ENCODE measurements at regions not wholly inside any gene's neighbourhood (a gene's known extent, or its start where the extent isn't known, plus 50 kb on each side); places are given as distances from the start of the nearest gene placed in this dataset.

DNA sequence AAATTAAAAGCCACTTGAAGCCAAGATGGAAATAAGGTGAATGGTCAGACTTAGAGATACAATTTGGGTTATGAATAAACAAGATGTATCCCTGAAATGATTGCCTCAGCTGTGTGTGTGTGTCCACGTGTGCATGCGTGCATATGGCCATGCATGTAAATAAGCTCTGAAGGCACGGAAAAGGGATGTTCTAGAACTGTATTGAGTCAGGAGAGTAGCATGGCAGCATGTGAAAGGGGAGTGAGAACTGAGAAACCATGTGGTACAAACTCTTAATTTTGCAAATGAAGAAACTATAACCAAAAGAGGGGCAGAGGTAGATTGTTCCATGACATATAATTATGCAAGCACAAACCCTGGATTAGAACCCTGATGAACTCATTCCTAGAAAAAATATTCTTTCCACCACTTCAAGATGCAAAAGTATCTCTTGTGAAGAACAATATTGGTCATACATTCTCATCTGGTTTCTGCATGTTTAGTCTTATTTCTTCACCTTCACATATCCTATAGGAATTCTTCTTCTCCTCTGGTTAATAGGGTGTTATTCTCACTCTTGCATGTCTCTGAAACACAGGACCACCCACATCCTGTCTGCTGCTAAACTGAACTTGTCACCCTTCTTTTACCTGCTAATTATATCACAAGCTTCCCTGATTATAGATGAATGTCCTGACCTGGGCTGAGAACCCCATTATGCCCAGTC, 455.8 kb downstream of the SETBP1 start:
- DNase-seq: no peak
- Histone ChIP-seq H3K4me1 (no peaks in the 10 kb centered on the region), H3K27ac (no peak overlapping the region), H3K9me3 (no peaks in the 10 kb centered on the region), H3K4me3 (no peak overlapping the region), H3K27me3 (no peaks in the 10 kb centered on the region), H3K36me3 (ENCODE audit: low read depth, missing control alignments) (no peaks in the 10 kb centered on the region)
- TF ChIP-seq POLR2A (IDR thresholded peaks at IDR 0.05): no peak
- TF ChIP-seq, protein P1, sequence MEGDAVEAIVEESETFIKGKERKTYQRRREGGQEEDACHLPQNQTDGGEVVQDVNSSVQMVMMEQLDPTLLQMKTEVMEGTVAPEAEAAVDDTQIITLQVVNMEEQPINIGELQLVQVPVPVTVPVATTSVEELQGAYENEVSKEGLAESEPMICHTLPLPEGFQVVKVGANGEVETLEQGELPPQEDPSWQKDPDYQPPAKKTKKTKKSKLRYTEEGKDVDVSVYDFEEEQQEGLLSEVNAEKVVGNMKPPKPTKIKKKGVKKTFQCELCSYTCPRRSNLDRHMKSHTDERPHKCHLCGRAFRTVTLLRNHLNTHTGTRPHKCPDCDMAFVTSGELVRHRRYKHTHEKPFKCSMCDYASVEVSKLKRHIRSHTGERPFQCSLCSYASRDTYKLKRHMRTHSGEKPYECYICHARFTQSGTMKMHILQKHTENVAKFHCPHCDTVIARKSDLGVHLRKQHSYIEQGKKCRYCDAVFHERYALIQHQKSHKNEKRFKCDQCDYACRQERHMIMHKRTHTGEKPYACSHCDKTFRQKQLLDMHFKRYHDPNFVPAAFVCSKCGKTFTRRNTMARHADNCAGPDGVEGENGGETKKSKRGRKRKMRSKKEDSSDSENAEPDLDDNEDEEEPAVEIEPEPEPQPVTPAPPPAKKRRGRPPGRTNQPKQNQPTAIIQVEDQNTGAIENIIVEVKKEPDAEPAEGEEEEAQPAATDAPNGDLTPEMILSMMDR (IDR thresholded peaks at IDR 0.05): no peak
- 93 to 97% methylated on average over 3 of the region's 3 CpGs for WGBS, 2 donors
- intact Hi-C loops (cut with DNase I; ENCODE audit: low total_unique reads): no loop called here

DNA sequence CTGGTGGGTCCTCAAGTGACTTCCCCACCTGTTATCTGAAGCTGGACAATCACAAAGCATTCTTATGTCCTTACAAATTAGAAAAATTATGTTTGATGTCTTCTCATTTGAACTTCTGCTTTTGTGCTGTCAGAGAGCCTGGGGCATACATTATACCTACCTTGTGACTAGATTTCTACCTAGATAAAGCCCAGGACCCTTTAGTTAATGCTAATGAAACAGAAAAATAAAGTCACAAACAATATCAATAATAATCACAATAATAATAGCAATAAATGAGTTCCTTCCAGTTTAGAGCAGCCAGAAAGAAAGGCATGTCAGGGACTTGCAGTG, 456.4 kb downstream of the SETBP1 start:
- intact Hi-C loops (cut with DNase I; ENCODE audit: low total_unique reads): no loop called here
- no peaks in the 10 kb centered on the region for H3K4me1 ChIP-seq

DNA sequence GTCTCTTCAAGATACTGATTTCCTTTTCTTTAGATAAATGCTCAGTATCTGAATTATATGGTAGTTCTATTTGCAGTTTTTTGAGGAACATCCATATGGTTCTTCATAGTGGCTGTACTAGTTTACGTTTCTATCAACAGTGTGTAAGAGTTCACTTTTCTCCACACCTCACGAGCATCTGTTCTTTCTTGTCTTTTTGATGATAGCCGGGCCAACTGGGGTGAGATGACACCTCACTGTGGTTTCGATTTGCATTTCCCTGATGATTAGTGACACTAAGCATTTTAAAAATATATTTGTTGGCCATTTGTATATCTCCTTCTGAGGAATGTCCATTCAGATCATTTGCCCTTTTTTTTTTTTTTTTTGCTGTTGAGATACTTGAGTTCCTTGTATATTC, 458.8 kb downstream of the SETBP1 start:
- Histone ChIP-seq H3K4me1 (no peaks in the 10 kb centered on the region), H3K27me3 (no peaks in the 10 kb centered on the region), H3K36me3 (ENCODE audit: low read depth, missing control alignments) (no peaks in the 10 kb centered on the region), H3K4me3 (no peak overlapping the region), H3K9me3 (no peaks in the 10 kb centered on the region), H3K27ac (no peak overlapping the region)
- intact Hi-C loops (cut with DNase I; ENCODE audit: low total_unique reads): no loop called here
- TF ChIP-seq, protein P1 (IDR thresholded peaks at IDR 0.05): no peak
- 91 to 97% methylated on average over 4 of the region's 4 CpGs for WGBS, 2 donors
- no peak for DNase-seq

More for the DNA sequence above, 456.4 kb downstream of the SETBP1 start:
- TF ChIP-seq, protein P1 (IDR thresholded peaks at IDR 0.05): no peak
- no peak for TF ChIP-seq POLR2A (IDR thresholded peaks at IDR 0.05)
- H3K27ac ChIP-seq: no peak overlapping the region
- H3K4me3 ChIP-seq: no peak overlapping the region
- no peaks in the 10 kb centered on the region for H3K27me3 ChIP-seq
- no peaks in the 10 kb centered on the region for H3K36me3 ChIP-seq (ENCODE audit: low read depth, missing control alignments)
- no peak for DNase-seq
- no peaks in the 10 kb centered on the region for H3K9me3 ChIP-seq

DNA sequence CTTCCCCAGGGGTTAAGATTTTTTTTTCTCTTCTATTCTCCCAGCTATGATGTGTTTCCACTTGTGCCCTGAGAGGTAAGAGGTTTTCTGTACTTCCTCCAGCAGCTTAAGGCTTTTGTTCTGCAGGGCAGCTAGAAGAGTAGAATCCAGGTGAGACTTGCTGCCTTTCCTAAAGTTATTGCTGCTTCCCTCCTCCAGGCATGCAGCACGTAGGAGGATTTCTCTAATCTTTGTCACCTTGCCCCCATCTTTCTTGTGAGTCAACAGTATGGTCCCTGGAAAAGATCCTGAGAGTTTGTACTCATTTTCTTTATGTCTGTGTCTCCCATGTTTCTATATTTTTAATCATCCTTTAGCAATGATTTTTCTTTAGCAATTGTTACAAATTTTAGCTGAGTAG, 462.2 kb downstream of the SETBP1 start:
- no peak for TF ChIP-seq POLR2A (IDR thresholded peaks at IDR 0.05)
- TF ChIP-seq, protein P1 (IDR thresholded peaks at IDR 0.05): no peak
- Histone ChIP-seq H3K4me3 (no peak overlapping the region), H3K27ac (no peak overlapping the region), H3K4me1 (no peaks in the 10 kb centered on the region), H3K36me3 (ENCODE audit: low read depth, missing control alignments) (no peaks in the 10 kb centered on the region), H3K9me3 (no peaks in the 10 kb centered on the region), H3K27me3 (no peaks in the 10 kb centered on the region)
- intact Hi-C loops (cut with DNase I; ENCODE audit: low total_unique reads): no loop called here
- DNase-seq: no peak
- 70 to 76% methylated on average over 1 of the region's 1 CpG for WGBS, 2 donors

DNA sequence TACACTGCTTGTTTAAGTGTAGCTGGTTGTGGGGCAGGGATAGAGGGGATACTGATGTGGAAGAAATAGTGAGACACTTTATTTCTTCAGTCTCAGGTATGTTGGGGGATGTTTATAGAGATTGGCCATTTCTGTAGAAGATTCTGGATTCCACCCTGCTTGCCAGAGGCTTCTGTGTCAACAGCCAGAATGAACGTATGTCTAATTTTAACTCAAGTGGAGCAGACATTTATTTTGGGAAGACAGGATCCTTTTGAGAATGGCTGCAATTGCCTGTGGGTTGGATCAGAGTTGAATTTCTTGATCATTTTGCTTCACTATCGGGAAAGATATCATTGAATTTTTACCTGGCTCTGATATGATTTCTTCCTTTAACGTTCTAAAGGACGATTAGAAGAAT, 465.6 kb upstream of the SLC14A2 start:
- H3K9me3 ChIP-seq: no peaks in the 10 kb centered on the region
- 83 to 89% methylated on average over 4 of the region's 4 CpGs for WGBS, 2 donors
- no peaks in the 10 kb centered on the region for H3K4me1 ChIP-seq
- no peak overlapping the region for H3K4me3 ChIP-seq
- no peaks in the 10 kb centered on the region for H3K36me3 ChIP-seq (ENCODE audit: low read depth, missing control alignments)
- H3K27me3 ChIP-seq: no peaks in the 10 kb centered on the region
- H3K27ac ChIP-seq: no peak overlapping the region
- TF ChIP-seq, protein P1 (IDR thresholded peaks at IDR 0.05): no peak
- TF ChIP-seq POLR2A (IDR thresholded peaks at IDR 0.05): no peak
- DNase-seq: no peak
- intact Hi-C loops (cut with DNase I; ENCODE audit: low total_unique reads): no loop called here
